SK-N-SH (cell line): ENCODE measurements at regions not wholly inside any gene's neighbourhood (a gene's known extent, or its start where the extent isn't known, plus 50 kb on each side); places are given as distances from the start of the nearest gene placed in this dataset.

Source experiments
- CTCF ChIA-PET: fragments of 300-600, 350-600 bp; formaldehyde crosslinking; extraction: SDS; loops from one replicate; lab custom pipeline; 2021; lab: Yijun Ruan, JAX
- POLR2A ChIA-PET: fragments of 350-600 bp; sonication (Branson Sonifier 250); formaldehyde crosslinking; extraction: SDS; loops from one replicate; lab custom pipeline; 2020; ENCODE audit warnings: antibody characterized with exemption, inconsistent platforms; lab: Yijun Ruan, JAX
- DNase-seq: peaks from one replicate; pipeline ENCODE4 v3.0.0; 2012
- H2AFZ ChIP-seq: fragments of 200-600 bp; sonication (generic); 2 replicates; pipeline ENCODE4 v1.8.1; 2016; ENCODE audit warnings: antibody characterized with exemption, mild to moderate bottlenecking, low read depth
- H3F3A ChIP-seq: fragments of 200-600 bp; sonication (generic); replicated peaks from 2 replicates; pipeline ENCODE3; 2016; ENCODE audit warnings: antibody characterized with exemption, mild to moderate bottlenecking; ENCODE audit not compliant: insufficient read depth
- H3K27ac ChIP-seq, 2 experiments: fragments of 200-500 bp in 1 of 2; fragments of 200-600 bp in 1 of 2; sonication (Bioruptor generic) in 1 of 2; sonication (generic), shearing (Covaris generic) in 1 of 2; 2 replicates each; pipeline versions ENCODE4 v1.5.1 to v1.6.1; 2014 to 2016; ENCODE audit warnings: low read depth in 2 of 2, inconsistent platforms in 1 of 2, low read length in 1 of 2, mild to moderate bottlenecking in 1 of 2, mixed read lengths in 1 of 2
- H3K27me3 ChIP-seq: fragments of 200-600 bp; sonication (generic), shearing (Covaris generic); 2 replicates; pipeline ENCODE4 v1.6.1; 2016; ENCODE audit warnings: mixed run types; ENCODE audit not compliant: insufficient read depth
- H3K36me3 ChIP-seq, 2 experiments: fragments of 200-500 bp in 1 of 2; fragments of 200-600 bp in 1 of 2; sonication (Bioruptor generic) in 1 of 2; sonication (generic) in 1 of 2; replicated peaks in 1 of 2; 2 replicates each; pipeline versions ENCODE3 to v1.5.1; 2014 to 2016; ENCODE audit warnings: low read length in 1 of 2, mild to moderate bottlenecking in 1 of 2; ENCODE audit not compliant: insufficient read depth in 2 of 2, control insufficient read depth in 1 of 2
- H3K4me1 ChIP-seq, 2 experiments: fragments of 200-500 bp in 1 of 2; fragments of 200-600 bp in 1 of 2; sonication (Bioruptor generic) in 1 of 2; sonication (generic), shearing (Covaris generic) in 1 of 2; 2 replicates each; pipeline versions ENCODE4 v1.5.1 to v1.6.1; 2014 to 2016; ENCODE audit warnings: low read depth in 1 of 2, low read length in 1 of 2, mixed run types in 1 of 2; ENCODE audit not compliant: insufficient read depth in 2 of 2, control insufficient read depth in 1 of 2
- H3K4me2 ChIP-seq: fragments of 200-600 bp; sonication (generic), shearing (Covaris generic); 2 replicates; pipeline ENCODE4 v1.6.1; 2017; ENCODE audit warnings: mixed run types
- H3K4me3 ChIP-seq, 2 experiments: fragments of 200-500 bp in 1 of 2; fragments of 200-600 bp in 1 of 2; sonication (Bioruptor generic) in 1 of 2; sonication (generic), shearing (Covaris generic) in 1 of 2; 2 replicates each; pipeline versions ENCODE4 v1.5.1 to v1.8.1; 2014 to 2016; ENCODE audit warnings: low read depth in 2 of 2, inconsistent platforms in 1 of 2, low read length in 1 of 2, mild to moderate bottlenecking in 1 of 2, mixed read lengths in 1 of 2, moderate library complexity in 1 of 2
- H3K79me2 ChIP-seq: fragments of 200-600 bp; sonication (generic); 2 replicates; pipeline ENCODE4 v1.8.1; 2017; ENCODE audit warnings: mild to moderate bottlenecking; ENCODE audit not compliant: insufficient read depth
- H3K9ac ChIP-seq: fragments of 200-600 bp; sonication (generic); 2 replicates; pipeline ENCODE4 v1.6.1; 2017; ENCODE audit warnings: mixed run types
- H3K9me2 ChIP-seq: fragments of 200-600 bp; sonication (generic); 2 replicates; pipeline ENCODE4 v1.6.1; 2017; ENCODE audit warnings: mixed run types
- H3K9me3 ChIP-seq: fragments of 200-600 bp; sonication (generic); 2 replicates; pipeline ENCODE4 v1.6.1; 2017; ENCODE audit warnings: mixed run types, mild to moderate bottlenecking, moderate library complexity
- H4K20me1 ChIP-seq: fragments of 200-600 bp; sonication (generic); 2 replicates; pipeline ENCODE4 v1.6.1; 2017; ENCODE audit warnings: mild to moderate bottlenecking, mixed run types; ENCODE audit not compliant: insufficient read depth
- CHD2 ChIP-seq: fragments of 150-350 bp; IDR thresholded peaks from 2 replicates; pipeline ENCODE4 v1.6.1; 2018; ENCODE audit warnings: low read length; ENCODE audit not compliant: partially characterized antibody
- CTCF ChIP-seq: fragments of 200-600 bp; sonication (generic); IDR thresholded peaks from 2 replicates; pipeline ENCODE4 v1.6.1; 2017; ENCODE audit warnings: antibody characterized with exemption, mild to moderate bottlenecking, moderate library complexity
- FOXJ3 ChIP-seq: sonication (generic); formaldehyde crosslinking; IDR thresholded peaks from 2 replicates; pipeline ENCODE4 v1.5.1; 2020; ENCODE audit warnings: mild to moderate bottlenecking, missing genetic modification reagents
- GATA2 ChIP-seq: sonication (generic); formaldehyde crosslinking; IDR thresholded peaks from 2 replicates; pipeline ENCODE4 v1.5.0; 2020; ENCODE audit warnings: mild to moderate bottlenecking, missing genetic modification reagents
- JUND ChIP-seq: IDR thresholded peaks from 2 replicates; pipeline ENCODE4 v1.4.0; 2012
- MEF2A ChIP-seq: IDR thresholded peaks from 2 replicates; pipeline ENCODE4 v1.4.0; 2012; ENCODE audit warnings: low read depth, borderline replicate concordance
- SMC3 ChIP-seq: IDR thresholded peaks from 2 replicates; pipeline ENCODE4 v1.6.1; 2012; ENCODE audit warnings: low read depth, low read length, improper control_type of control experiment
- TEAD4 ChIP-seq: IDR thresholded peaks from 2 replicates; pipeline ENCODE4 v1.4.0; 2012; ENCODE audit warnings: mild to moderate bottlenecking, borderline replicate concordance; ENCODE audit not compliant: insufficient read depth
- USF1 ChIP-seq: IDR thresholded peaks from 2 replicates; pipeline ENCODE4 v1.4.0; 2012; ENCODE audit warnings: low read depth, borderline replicate concordance
- ZBTB33 ChIP-seq: IDR thresholded peaks from 2 replicates; pipeline ENCODE4 v1.4.0; 2012; ENCODE audit warnings: low read depth, borderline replicate concordance
- WGBS: methylation state at CpG from one replicate; pipeline ENCODE4 v1.1.6; 2017; ENCODE audit warnings: low lambda C conversion rate; 5-methylcytosine and 5-hydroxymethylcytosine counted together

GRCh38 chr2:58553522-58553921 is 312.4 kb upstream of the FANCL start:
- Histone ChIP-seq H3K27ac (no peak overlapping the region), H3K4me2 (no peak overlapping the region), H2AFZ (no peak overlapping the region), H3K79me2 (no peaks in the 10 kb centered on the region), H4K20me1 (no peaks in the 10 kb centered on the region), H3K9ac (no peak overlapping the region), H3F3A (no peaks in the 10 kb centered on the region), H3K4me1 (no peaks in the 10 kb centered on the region), H3K9me2 (no peaks in the 10 kb centered on the region), H3K27me3 (no peaks in the 10 kb centered on the region), H3K9me3 (no peaks in the 10 kb centered on the region), H3K36me3 (no peaks in the 10 kb centered on the region), H3K4me3 (no peak overlapping the region)
- 74% methylated on average over 1 of the region's 1 CpG for WGBS
- POLR2A ChIA-PET: no interaction called here
- CTCF ChIA-PET: interaction anchor here (1.0 to 1.7 kb wide), 6 partner anchors 18 to 796 kb away, joined by 3 to 5 read pairs (median 3); no protein-coding TSS in a partner anchor
- no peak for TF ChIP-seq SMC3
- TF ChIP-seq TEAD4: no peak
- no peak for DNase-seq

- Histone ChIP-seq H3K4me1 (no peaks in the 10 kb centered on the region; a peak in 1 of 4 replicates), H3K9me3 (no peaks in the 10 kb centered on the region), H3K27me3 (no peaks in the 10 kb centered on the region), H3K9ac (no peak overlapping the region), H3K79me2 (no peaks in the 10 kb centered on the region), H3K36me3 (no peaks in the 10 kb centered on the region), H3F3A (no peaks in the 10 kb centered on the region), H3K4me3 (no peak overlapping the region), H3K9me2 (no peaks in the 10 kb centered on the region), H3K27ac (no peak overlapping the region), H2AFZ (no peak overlapping the region), H3K4me2 (no peak overlapping the region), H4K20me1 (no peaks in the 10 kb centered on the region)
- TF ChIP-seq USF1: no peak
- TF ChIP-seq FOXJ3 (CRISPR knock-in tag): no peak
- TF ChIP-seq CTCF: no peak
- TF ChIP-seq CHD2: no peak
- no peak for TF ChIP-seq ZBTB33
- no peak for TF ChIP-seq JUND
- TF ChIP-seq GATA2: no peak
- no peak for TF ChIP-seq MEF2A
- POLR2A ChIA-PET: no interaction called here
- WGBS: 57% methylated on average over 3 of the region's 3 CpGs
- CTCF ChIA-PET: interaction anchor here (1.2 kb wide), 1 partner anchor 26 kb away, joined by 3 read pairs; no protein-coding TSS in a partner anchor
- DNase-seq: no peak
Observed at GRCh38 chr2:58545300-58546280, 304.5 kb upstream of the FANCL start.
